GM19438 (cell line): ENCODE measurements at regions not wholly inside any gene's neighbourhood (a gene's known extent, or its start where the extent isn't known, plus 50 kb on each side); places are given as distances from the start of the nearest gene placed in this dataset.

Source experiments
- ATAC-seq: cut with Tn5 transposase; IDR thresholded peaks from one replicate; pipeline ENCODE4 v1.9.1; 2021; ENCODE audit warnings: low read depth; ENCODE audit not compliant: unreplicated experiment

DNA sequence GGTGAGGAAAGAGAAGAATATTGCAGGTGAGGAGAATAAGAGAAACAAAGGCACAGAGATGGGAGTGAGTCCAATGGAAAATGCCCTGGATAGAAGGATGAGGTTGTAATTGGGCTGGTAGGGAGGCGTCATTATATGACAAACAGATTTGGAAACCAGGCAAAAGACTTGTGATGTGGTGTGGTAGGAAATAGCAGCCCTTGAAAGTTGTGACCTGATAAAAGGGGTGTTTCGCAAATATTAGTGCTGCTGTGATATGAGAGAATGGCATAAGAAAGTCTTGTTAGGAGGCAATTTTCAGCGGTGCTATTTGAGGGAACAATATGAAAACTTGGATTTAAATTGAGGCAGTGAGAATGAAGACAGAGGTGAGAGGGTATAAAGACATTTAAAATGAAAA, 217.5 kb upstream of the ACTBL2 start:
- no peak for ATAC-seq

DNA sequence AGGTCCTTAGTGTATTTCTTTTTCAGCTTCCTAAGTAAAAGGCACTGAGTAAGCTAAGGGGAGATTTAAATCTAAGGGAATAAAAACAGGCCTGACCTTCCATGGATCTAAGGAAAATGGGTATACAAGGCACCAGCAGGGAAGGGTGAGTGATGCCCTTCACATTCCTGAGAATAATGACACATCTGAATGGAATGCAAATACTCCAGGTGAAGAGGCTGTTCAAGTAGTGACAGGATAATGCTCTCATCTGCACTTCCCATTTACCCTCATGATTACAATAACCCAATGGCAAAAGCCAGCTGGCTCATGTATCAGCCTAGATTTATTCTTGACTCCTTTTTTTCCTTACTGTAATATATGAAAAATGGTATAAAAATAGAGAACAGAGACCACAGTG, 216.2 kb upstream of the ACTBL2 start:
- ATAC-seq: no peak

DNA sequence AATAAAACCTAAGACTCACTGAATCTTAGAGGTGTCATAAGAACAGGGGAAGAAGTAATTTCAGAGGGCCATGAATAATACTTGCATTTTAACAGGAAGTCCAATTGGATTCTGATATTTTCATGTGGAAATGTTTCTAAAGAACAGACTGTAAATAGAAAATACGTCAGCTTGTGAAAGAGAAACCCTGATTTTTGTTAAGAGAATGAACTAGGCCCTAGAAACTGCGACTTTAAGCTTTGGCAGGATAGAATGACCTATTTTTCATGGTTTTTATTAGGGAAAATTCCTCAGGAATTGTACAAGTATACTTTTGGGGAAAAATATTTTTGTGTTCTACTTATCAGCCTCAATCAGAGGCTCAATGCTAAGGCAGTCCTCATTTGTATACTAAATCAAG, 215.5 kb upstream of the ACTBL2 start:
- no peak for ATAC-seq

DNA sequence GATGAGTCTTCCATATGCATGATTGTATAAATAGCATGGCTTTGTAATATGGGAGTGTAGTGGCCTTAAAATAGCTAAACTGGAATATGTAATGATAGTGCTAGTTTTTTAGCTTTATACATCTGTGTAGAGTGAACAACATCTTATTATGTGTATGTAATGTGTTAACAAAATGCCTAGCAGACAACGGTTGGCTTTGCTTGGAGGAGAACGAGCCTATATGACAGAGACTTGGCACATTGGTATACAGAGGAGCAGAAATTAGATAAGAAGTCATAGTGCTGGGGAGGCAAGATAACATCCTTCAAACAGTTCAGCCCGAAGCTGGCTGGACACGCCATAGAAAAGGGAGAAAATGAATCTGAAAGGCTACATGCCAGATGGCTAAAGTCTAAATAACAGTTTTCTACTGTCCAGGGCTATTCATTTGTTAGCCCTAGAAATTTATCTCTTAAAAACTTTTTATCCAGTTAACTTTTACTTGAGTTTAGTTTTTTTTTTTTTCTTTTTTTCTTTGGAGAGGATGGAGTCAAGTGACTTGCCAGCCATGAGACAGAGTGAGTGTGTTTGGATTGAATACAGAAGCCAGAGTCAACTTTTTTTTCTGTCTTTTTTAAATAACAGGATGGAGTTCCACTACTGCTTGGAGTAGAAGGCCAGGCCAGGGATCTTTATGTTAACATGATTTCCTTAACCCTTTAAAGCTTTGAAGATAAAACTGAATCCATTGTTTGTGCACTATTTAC, 214.4 kb upstream of the ACTBL2 start:
- no peak for ATAC-seq

DNA sequence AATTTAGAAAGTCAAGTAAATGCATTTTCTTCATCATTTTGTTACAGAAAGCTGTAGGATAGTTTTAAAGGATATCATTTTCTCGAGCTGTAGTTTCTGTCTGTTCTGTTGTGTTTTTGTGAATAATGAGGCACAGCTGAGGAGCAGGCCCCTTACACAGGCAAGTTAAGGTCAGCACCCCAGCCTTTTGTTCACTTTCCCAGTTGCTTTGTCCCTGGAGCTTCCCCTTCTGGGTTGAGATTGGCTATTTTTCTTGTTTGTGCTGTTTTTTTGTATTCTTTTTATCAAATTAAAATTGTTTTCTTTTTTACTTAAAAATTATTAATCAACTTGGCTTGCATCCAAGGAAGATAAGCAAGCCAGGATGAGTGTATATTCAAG, 213.8 kb upstream of the ACTBL2 start:
- ATAC-seq: no peak

DNA sequence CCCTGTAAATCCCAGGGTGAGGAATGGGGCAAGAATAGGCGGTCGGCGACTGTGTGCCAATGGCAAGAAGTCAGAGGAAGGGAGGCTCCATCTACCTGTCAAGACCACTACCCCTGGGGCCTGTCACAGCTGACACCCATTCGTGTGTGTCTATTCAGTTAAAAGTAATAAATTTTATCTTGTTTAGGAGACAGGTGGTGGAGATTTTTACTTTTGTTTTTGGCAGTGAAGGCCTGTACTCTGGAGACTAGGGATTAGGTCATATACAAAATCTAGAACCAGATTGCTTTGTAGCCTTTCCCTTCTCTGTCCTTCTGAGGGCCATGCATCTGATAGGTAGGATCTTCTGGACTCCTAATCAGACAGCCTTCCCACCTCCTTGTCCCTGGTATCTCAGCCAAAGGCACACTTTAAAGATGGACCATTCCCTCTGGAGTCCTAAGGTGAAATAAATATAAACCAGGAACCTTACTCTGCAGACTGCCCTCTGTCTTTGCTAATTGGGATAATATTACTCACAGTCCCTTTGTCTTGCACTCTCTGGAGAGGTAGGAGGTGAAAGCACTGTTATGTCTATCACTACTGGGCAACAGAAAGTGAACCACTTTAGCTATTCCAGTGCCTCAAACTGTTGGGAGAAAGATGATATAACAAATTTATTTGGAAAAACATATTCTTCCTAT, 213.2 kb upstream of the ACTBL2 start:
- ATAC-seq: no peak

DNA sequence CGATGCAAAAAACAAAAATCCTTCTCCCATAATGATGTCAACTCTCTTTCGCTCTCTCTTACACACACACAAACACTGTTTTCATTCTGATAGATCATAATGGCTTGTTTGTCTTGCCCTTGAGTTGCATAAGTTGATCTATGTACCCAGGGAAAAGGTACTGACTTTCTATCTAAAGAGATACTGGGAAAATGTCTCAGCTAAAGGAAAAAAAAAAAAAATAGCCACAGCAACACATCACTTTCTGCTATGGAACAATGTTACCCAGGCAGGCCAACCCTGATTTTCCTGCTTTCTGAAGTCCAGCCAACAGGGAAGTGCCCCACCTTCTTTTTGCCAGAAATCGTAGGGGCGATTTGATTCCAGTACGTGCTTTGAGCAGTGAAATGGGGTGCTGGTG, 212.6 kb upstream of the ACTBL2 start:
- no peak for ATAC-seq

DNA sequence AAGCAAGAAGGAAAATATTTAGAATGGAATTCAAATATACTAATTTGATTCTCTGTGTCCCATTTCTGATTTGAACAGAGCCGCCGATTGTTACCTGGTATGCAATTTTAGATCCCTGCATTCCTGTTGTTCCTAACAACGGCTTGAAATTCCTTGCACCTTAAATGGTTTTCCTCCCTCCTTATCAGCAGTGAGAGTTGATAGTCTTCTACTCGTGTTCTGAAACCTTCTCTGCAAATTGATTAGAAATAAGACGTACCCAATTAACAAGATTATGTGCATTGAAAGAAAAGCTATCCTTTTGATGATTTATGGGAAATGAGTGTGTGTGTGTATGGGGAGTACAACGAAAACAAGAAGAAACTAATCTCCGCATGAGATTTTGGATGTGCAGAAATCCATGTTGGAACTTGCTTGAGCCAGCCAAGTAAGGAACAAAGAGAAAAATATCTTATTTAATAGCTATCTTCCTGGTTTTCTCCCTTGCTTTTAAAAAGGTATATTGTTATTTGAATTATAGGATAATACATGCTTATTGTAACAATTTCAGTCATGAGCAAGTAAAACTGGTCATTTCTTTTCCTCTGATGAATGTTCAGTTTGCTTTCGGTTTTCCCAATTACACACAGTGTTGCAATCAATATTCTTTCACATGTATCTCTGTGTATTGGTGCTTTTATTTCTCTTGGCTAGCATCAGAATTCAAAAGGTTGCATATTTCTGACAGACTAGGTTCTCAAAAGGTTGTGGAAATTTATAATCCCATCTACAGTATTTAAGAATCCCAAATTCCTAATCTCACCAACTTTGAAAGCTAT, 211.1 kb upstream of the ACTBL2 start:
- no peak for ATAC-seq

DNA sequence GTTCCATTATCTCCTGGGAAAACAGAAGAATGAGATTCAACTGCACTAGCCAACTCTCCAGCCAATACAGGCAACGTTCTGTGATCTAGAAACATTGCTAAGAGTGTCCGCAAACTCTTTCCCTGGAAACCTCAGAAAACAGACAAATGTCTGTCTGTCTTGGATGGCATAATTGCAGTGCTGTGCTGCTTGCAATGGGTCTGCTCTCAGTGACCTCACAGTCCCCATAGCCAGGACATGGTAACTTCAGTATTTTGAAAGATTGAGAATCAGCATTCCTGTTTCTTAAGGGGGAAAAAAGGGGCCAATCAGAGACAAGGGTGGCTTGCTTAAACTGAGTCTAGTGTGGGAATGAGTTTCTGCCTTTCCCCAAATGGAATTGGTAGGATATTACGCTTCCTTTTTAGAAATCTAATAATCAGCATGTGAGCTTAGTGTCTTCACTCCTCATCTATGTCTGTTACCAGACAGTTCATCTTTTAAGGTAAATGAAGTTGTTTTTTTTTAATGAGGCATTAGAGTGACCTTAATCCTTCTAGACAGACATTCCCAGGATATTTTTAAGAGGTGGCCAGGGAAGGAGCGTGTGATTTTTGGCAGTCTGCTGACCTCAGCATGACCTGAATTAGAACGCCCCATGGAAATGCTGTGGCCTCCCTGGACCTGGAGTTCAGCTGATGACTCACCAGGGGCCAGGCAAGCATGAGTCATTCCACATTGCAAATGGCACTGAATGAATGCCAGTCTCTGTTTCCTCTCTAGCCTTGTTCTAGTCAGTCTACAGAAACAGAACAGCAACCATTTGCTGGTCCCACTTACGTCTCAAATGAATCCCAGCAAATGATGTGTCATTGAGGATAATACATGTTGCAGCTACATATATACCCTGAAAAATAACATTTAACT, 210.2 kb upstream of the ACTBL2 start:
- no peak for ATAC-seq

DNA sequence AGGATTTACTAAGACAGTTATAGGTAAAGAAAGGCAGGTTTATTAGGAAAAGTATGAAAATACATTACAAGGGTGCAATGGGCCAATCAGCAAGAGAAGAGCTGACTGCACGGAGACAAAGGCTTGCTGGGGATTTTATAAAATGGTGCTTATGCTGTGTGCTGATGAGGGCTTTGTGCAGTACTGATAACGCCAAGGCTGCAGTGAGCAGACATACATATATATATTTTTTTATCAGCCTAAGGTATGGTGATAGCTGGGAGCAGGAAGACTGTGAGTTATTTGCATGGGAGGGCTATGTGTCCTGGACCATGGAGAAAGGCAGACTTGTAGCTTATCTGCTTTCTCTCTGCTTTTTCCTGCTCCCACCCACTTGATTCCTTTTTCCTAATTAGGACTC, 208.1 kb upstream of the ACTBL2 start:
- no peak for ATAC-seq

DNA sequence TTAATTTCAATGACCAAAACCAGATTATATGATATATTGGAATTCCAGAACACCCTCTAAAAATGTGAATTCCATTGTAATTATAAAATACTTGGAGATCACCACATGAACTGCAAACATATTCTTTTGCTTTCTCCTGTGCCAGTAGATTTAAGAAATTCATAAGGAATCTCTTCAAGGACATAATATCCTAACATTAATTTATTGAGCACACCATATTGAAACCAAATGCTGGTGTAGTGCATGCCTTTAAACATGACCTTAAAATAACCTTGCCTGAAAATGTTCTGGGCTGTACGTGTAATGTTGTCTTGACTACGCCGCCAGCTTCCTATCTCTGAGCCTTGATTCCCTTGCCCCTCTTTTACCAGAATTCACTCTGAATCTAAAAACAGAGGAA, 205.0 kb upstream of the ACTBL2 start:
- no peak for ATAC-seq

DNA sequence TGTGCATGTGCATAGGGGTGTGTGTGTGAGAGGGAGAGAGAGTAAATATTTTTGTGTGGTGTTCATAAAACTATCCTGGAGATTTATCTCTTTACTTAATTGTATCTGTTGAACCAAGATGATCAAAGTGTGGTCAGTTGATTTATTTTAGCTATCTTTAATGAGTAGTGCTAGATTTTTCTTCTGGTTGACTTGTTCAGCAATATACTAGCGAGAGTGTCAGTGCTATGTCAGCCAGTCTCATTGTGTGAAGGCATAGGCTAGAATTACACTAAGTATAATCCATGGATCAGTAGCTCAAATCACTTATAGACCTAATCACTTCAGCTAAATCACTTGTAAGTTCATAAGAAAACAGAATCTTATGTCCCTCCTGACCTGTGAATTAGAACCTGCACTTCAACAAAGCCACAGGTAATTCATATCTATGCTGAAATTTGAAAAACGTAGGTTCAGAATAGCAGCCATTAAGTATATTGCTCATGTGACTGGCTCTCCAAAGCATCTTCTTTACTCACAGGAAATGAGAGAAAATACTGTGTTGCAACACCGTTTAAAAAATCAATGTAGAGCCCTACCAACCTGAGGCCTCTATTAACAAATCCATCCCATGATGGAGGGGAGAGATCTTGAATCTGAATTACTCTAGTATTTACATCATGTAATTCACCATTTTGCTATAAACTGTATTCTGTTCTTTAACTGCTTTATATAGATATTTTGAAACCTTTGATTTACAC, 203.1 kb upstream of the ACTBL2 start:
- ATAC-seq: no peak

DNA sequence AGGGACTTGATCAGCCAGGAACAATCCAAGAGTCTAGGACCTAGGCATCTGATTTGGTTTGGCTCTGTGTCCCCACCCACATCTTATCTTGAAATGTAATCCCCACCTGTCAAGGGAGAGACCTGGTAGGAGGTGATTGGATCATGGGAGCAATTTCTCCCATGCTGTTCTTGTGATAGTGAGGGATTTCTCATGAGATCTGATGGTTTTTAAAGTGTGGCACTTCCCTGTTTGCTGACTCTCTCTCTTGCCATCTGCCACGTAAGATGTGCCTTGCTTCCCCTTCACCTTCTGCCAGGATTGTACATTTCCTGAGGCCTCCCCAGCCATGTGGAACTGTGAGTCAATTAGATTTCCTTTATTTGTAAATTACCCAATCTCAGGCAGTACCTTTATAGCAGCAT, 201.7 kb upstream of the ACTBL2 start:
- no peak for ATAC-seq

DNA sequence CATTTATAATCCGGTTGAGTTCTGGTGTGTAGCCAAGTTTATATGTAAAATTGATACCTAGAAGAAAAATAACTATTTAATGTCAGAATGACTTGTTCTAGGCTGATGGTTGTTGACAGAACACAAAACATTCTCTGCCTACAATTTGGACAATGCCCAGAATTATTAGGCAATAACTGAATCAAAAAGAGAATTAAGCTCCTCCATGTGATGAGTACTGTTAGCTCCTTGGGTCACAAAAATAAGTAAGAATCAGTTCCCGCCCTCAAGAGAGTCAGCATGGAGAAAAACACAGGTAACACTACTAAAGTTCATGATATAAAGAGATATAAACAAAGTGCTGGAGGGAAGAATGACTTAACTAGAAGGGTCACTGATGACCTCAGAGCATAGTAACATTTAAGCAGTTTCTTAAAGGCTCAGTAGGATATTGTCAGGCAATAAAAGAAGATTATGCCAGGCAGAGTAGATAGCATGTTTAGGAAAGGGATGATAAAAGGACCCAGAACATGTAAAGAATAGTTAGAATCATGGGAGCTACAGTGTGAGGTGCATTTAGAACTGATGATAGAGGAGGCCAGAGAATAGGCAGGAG, 200.5 kb upstream of the ACTBL2 start:
- no peak for ATAC-seq

DNA sequence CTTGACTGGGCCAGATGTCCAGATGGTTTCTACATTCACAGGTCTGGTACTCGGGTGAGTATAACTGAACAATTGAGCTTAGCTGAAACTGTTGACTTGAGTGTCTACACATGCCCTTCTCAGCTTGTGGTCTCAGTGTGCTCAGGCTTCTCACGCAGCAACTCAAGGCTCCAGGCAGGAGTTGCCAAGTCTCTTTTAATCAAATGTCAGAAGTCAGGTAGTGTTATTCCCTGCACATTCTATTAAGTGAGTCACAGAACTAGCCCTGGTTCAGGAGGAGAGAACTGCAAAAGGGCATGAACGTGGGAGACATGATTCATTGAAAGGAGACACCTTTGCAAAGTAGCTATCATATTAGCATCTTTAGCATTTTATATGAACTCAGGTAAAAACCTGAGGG, 199.3 kb upstream of the ACTBL2 start:
- no peak for ATAC-seq

DNA sequence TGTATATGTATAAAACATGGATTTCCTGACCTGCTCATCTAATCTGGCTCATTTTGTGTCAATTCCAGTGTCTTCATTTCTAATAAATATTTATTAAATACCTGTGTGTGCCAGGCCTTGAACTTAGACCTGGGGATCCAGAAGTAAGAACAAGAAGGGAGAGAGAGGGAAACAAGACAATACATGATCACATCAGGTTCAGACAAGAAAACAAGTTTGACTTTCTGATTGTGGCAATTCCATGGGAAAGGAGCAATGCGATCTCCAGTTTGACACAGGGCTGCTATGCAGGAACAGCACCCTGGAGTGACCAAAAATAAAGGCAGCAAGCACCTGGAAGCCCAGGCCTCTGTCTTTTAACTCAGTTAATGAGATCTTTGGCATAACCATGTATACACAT, 198.1 kb upstream of the ACTBL2 start:
- ATAC-seq: no peak

DNA sequence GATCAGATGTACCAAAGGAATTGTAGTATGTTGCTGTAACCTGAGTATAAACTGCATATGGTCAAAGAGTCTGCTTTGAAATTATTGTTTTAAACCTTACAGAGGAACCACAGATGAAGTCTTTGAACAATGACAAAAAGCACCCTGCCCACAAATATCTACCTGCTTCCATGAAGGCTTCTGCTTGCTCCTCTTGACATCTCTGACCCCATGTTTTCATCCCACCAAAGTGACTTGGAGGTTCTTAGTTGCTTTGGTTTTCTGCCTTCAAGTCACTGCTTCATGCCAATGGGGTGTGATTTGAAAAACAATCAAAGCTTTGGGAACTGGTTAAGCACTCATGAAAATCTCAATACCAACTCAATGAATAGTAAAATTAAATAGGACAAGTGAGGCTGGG, 194.6 kb upstream of the ACTBL2 start:
- ATAC-seq: no peak

DNA sequence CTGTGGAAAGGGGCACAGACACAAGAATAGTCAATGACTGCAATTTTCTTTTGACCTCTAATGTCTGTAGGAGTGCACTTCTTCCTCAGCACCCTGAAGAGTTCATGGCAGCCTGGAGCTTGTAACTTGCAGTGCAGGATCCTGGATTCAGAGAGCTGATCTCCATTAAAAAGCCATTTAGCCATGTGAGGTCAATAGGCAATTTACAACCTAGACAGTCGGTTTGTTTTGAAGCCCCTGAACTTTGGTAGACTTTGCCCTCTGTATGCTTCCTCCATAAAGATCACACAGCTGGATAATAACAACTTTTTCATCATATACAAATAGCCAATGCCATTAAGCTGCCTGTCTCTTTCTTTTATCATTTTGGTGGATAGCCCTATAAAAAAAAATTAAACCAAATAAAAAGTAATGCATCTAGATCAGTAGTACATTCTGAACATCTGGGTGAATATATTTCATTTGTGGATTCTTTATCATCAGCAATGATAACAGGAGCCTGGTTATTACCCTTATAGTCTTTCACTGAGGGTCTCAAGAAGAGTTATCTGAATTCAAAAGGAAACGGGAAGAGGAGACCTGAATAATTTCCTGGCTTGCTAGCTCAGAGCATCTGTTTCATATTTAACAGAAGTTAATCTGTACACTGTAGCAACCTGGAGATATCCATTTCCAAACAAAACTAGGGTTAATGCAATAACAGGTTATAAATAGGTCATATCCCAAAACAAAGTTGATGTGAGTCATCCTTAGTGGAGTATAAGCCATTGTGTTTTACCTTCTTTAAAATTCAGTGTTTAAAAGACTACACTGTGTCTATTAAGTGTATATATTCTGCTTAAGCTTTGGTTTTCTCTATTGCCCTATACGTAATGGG, 193.8 kb upstream of the ACTBL2 start:
- no peak for ATAC-seq

DNA sequence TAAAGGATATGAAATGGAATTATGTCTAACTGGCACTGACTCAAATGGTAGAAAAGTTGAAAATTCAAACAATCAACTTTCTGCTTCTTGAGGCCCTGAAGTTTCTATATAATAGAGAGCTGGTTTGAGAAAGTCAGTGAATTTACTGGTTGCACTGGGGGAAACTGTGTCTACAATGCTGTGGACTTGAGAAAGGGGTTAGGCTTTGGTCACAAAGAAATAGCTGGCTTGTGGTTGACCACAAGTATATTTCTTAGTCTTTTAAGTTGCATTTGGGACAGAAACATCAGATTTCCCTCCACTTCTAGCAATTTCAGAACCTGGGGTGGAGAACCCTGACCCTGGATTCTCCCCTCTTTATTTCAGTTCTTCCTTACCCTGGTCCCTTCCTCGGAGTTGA, 192.6 kb upstream of the ACTBL2 start:
- no peak for ATAC-seq
